ENCODE measurements at regions not wholly inside any gene's neighbourhood (a gene's known extent, or its start where the extent isn't known, plus 50 kb on each side); places are given as distances from the start of the nearest gene placed in this dataset.

DNA sequence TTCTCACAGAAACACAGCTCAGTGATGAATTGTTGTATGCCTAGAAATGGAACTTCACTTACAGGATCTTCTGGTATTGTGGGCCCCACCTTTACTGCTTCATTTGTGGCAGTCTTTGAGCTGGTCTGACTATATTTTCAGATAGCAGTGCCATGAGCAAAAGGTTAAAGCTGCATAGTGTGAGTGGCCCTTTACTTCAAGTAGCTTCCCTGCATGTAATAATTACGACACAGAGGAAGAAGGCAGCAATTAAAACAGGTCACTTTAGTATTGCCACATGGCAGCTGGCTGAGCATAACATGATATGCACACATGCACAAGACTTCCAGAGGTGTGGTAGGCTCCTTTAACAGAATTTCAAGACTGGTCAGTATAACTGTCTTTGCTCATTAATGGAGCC lies 426.3 kb upstream of the ZEB2 start:
- CTCF ChIA-PET = no interaction called here
- Histone ChIP-seq H3K27ac (ENCODE audit: low read depth, low read length, poor library complexity, severe bottlenecking) (no peak overlapping the region), H3K9me3 (ENCODE audit: low read depth, low read length, poor library complexity, severe bottlenecking) (no peaks in the 10 kb centered on the region), H3K36me3 (ENCODE audit: insufficient read depth, low read length, poor library complexity, severe bottlenecking) (no peaks in the 10 kb centered on the region), H3K4me1 (ENCODE audit: insufficient read depth, low read length, poor library complexity, severe bottlenecking) (peaks cover 59% of the 10 kb centered on the region), H3K27me3 (replicated peaks; ENCODE audit: insufficient read depth, low read depth, low read length, poor library complexity) (no peaks in the 10 kb centered on the region), H3K4me3 (ENCODE audit: low read depth, low read length, poor library complexity, severe bottlenecking) (no peak overlapping the region)
- intact Hi-C loops (cut with micrococcal nuclease; ENCODE audit: unreplicated experiment) = loop anchor here (10.0 kb wide), 2 partner anchors 431 to 621 kb away; no protein-coding TSS in a partner anchor
- POLR2A ChIA-PET (ENCODE audit: low non-redundant PET) = no interaction called here
- no TSS peak for BruUV-seq (replicated peaks)
- no peak for DNase-seq (ENCODE audit: low spot score)
- no peak for TF ChIP-seq EZH2 (IDR thresholded peaks at IDR 0.05; ENCODE audit: borderline replicate concordance, low read depth, low read length, poor library complexity, severe bottlenecking)
- TF ChIP-seq, protein P1, sequence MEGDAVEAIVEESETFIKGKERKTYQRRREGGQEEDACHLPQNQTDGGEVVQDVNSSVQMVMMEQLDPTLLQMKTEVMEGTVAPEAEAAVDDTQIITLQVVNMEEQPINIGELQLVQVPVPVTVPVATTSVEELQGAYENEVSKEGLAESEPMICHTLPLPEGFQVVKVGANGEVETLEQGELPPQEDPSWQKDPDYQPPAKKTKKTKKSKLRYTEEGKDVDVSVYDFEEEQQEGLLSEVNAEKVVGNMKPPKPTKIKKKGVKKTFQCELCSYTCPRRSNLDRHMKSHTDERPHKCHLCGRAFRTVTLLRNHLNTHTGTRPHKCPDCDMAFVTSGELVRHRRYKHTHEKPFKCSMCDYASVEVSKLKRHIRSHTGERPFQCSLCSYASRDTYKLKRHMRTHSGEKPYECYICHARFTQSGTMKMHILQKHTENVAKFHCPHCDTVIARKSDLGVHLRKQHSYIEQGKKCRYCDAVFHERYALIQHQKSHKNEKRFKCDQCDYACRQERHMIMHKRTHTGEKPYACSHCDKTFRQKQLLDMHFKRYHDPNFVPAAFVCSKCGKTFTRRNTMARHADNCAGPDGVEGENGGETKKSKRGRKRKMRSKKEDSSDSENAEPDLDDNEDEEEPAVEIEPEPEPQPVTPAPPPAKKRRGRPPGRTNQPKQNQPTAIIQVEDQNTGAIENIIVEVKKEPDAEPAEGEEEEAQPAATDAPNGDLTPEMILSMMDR (conservative IDR thresholded peaks at IDR 0.05; ENCODE audit: low read depth, low read length) = no peak

GRCh38 chr2:144944546-144945220 lies 424.8 kb upstream of the ZEB2 start:
- BruUV-seq (replicated peaks) = no TSS peak
- no peak overlapping the region for H3K4me3 ChIP-seq (ENCODE audit: low read depth, low read length, poor library complexity, severe bottlenecking)
- H3K9me3 ChIP-seq (ENCODE audit: low read depth, low read length, poor library complexity, severe bottlenecking) = no peaks in the 10 kb centered on the region
- H3K4me1 ChIP-seq (ENCODE audit: insufficient read depth, low read length, poor library complexity, severe bottlenecking) = peaks cover 63% of the 10 kb centered on the region
- intact Hi-C loops (cut with micrococcal nuclease; ENCODE audit: unreplicated experiment) = loop anchor here (5.0 to 10.0 kb wide), 3 partner anchors 103 to 620 kb away; no protein-coding TSS in a partner anchor
- H3K27ac ChIP-seq (ENCODE audit: low read depth, low read length, poor library complexity, severe bottlenecking) = peak overlapping the region; percentile 20
- TF ChIP-seq, protein P1 (conservative IDR thresholded peaks at IDR 0.05; ENCODE audit: low read depth, low read length) = no peak
- no peak for TF ChIP-seq EZH2 (IDR thresholded peaks at IDR 0.05; ENCODE audit: borderline replicate concordance, low read depth, low read length, poor library complexity, severe bottlenecking)
- DNase-seq (ENCODE audit: low spot score) = no peak
- no peaks in the 10 kb centered on the region for H3K27me3 ChIP-seq (replicated peaks; ENCODE audit: insufficient read depth, low read depth, low read length, poor library complexity)
- ChIA-PET POLR2A (ENCODE audit: low non-redundant PET) (interaction anchor here (0.7 kb wide), 1 partner anchor 13 kb away, joined by 8 read pairs; no protein-coding TSS in a partner anchor), CTCF (no interaction called here)
- H3K36me3 ChIP-seq (ENCODE audit: insufficient read depth, low read length, poor library complexity, severe bottlenecking) = no peaks in the 10 kb centered on the region

- H3K4me1 ChIP-seq (ENCODE audit: insufficient read depth, low read length, poor library complexity, severe bottlenecking) = peaks cover 70% of the 10 kb centered on the region
- intact Hi-C loops (cut with micrococcal nuclease; ENCODE audit: unreplicated experiment) = loop anchor here (5.0 to 10.0 kb wide), 3 partner anchors 103 to 619 kb away; no protein-coding TSS in a partner anchor
- H3K36me3 ChIP-seq (ENCODE audit: insufficient read depth, low read length, poor library complexity, severe bottlenecking) = no peaks in the 10 kb centered on the region
- H3K9me3 ChIP-seq (ENCODE audit: low read depth, low read length, poor library complexity, severe bottlenecking) = no peaks in the 10 kb centered on the region
- TF ChIP-seq EZH2 (IDR thresholded peaks at IDR 0.05; ENCODE audit: borderline replicate concordance, low read depth, low read length, poor library complexity, severe bottlenecking) = no peak
- TF ChIP-seq, protein P1 (conservative IDR thresholded peaks at IDR 0.05; ENCODE audit: low read depth, low read length) = no peak
- no peak overlapping the region for H3K4me3 ChIP-seq (ENCODE audit: low read depth, low read length, poor library complexity, severe bottlenecking)
- ChIA-PET POLR2A (ENCODE audit: low non-redundant PET) (interaction anchor here (0.8 kb wide), 1 partner anchor 406 kb away, joined by 7 read pairs; no protein-coding TSS in a partner anchor), CTCF (no interaction called here)
- H3K27me3 ChIP-seq (replicated peaks; ENCODE audit: insufficient read depth, low read depth, low read length, poor library complexity) = no peaks in the 10 kb centered on the region
- no peak for DNase-seq (ENCODE audit: low spot score)
- H3K27ac ChIP-seq (ENCODE audit: low read depth, low read length, poor library complexity, severe bottlenecking) = peak overlapping the region; percentile 72
- BruUV-seq (replicated peaks) = no TSS peak
These were observed 424.1 kb upstream of the ZEB2 start for GRCh38 chr2:144943986-144944385.
